A549 (cell line): ENCODE measurements at regions not wholly inside any gene's neighbourhood (a gene's known extent, or its start where the extent isn't known, plus 50 kb on each side); places are given as distances from the start of the nearest gene placed in this dataset.

Experiments
- FOSL2 ChIP-seq, 2 experiments: fragments of 450-650 bp in 1 of 2; fragments of >200 bp in 1 of 2; sonication (Bioruptor Twin) in 1 of 2; formaldehyde crosslinking; IDR thresholded peaks; 2 replicates each; pipeline versions ENCODE4 v1.5.0 to v1.6.1; 2016 to 2020; ENCODE audit warnings: mild to moderate bottlenecking in 1 of 2, moderate library complexity in 1 of 2
- MYC ChIP-seq: IDR thresholded peaks from 2 replicates; pipeline ENCODE4 v1.6.1; 2012; ENCODE audit warnings: mild to moderate bottlenecking, inconsistent platforms, low read length, improper control_type of control experiment, borderline replicate concordance
- POLR2A ChIP-seq: IDR thresholded peaks from 2 replicates; pipeline ENCODE4 v1.6.1; 2012; ENCODE audit warnings: mild to moderate bottlenecking, low read length
- TF ChIP-seq, protein P1 (sequence below): fragments of 450-650 bp; IDR thresholded peaks from 2 replicates; pipeline ENCODE4 v1.6.1; 2014; ENCODE audit warnings: antibody characterized with exemption
- TF ChIP-seq, protein P2 (sequence below): fragments of >200 bp; sonication (Bioruptor Twin); formaldehyde crosslinking; IDR thresholded peaks from 3 replicates; pipeline ENCODE4 v1.5.1; 2016

GRCh38 chr6:19934996-19935591 lies 97.9 kb downstream of the ID4 start:
- TF ChIP-seq, protein P1, sequence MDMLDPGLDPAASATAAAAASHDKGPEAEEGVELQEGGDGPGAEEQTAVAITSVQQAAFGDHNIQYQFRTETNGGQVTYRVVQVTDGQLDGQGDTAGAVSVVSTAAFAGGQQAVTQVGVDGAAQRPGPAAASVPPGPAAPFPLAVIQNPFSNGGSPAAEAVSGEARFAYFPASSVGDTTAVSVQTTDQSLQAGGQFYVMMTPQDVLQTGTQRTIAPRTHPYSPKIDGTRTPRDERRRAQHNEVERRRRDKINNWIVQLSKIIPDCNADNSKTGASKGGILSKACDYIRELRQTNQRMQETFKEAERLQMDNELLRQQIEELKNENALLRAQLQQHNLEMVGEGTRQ, result no peak
- TF ChIP-seq, protein P2, sequence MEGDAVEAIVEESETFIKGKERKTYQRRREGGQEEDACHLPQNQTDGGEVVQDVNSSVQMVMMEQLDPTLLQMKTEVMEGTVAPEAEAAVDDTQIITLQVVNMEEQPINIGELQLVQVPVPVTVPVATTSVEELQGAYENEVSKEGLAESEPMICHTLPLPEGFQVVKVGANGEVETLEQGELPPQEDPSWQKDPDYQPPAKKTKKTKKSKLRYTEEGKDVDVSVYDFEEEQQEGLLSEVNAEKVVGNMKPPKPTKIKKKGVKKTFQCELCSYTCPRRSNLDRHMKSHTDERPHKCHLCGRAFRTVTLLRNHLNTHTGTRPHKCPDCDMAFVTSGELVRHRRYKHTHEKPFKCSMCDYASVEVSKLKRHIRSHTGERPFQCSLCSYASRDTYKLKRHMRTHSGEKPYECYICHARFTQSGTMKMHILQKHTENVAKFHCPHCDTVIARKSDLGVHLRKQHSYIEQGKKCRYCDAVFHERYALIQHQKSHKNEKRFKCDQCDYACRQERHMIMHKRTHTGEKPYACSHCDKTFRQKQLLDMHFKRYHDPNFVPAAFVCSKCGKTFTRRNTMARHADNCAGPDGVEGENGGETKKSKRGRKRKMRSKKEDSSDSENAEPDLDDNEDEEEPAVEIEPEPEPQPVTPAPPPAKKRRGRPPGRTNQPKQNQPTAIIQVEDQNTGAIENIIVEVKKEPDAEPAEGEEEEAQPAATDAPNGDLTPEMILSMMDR, result no peak
- TF ChIP-seq MYC (no peak), FOSL2 (IDR thresholded peaks at IDR 0.05) (no peak), FOSL2 (CRISPR knock-in tag; IDR thresholded peaks at IDR 0.05) (no peak), POLR2A (no peak)
